Gastroesophageal sphincter (tissue), 3 donors: ENCODE measurements at regions not wholly inside any gene's neighbourhood (a gene's known extent, or its start where the extent isn't known, plus 50 kb on each side); places are given as distances from the start of the nearest gene placed in this dataset.

Experiments used
- EP300 ChIP-seq: sonication (generic); formaldehyde crosslinking; IDR thresholded peaks from one replicate; pipeline ENCODE4 v1.6.1; 2017; ENCODE audit warnings: antibody characterized with exemption, mild to moderate bottlenecking
- TF ChIP-seq, protein P1 (sequence below), 4 experiments: fragments of 200-600 bp in 2 of 4; fragments of 450-650 bp in 2 of 4; sonication (generic) in 1 of 4; IDR thresholded peaks; one replicate each; pipeline ENCODE4 v1.5.1; 2017 to 2019; ENCODE audit warnings: antibody characterized with exemption in 4 of 4, mild to moderate bottlenecking in 2 of 4, moderate library complexity in 2 of 4

DNA sequence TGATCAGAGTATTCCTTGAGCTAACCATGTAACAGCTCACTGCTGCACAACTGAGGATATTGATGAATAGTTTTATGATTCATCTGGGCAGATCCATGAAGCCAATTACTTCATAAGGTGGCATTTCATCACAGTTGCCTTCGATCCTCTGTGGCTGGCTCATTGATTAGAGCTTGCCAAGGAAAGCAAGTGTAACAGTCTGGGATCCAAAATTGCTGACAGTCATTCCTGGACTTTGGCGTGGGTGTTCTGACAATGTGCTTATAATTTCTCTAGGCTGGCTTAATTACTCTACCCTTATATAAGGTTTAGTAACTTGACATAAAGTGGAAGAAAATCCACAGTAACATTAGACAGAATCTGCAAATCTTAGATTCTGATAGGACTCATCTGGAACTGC lies 551.3 kb upstream of the CDH4 start:
- TF ChIP-seq EP300, result no peak
- TF ChIP-seq, protein P1, sequence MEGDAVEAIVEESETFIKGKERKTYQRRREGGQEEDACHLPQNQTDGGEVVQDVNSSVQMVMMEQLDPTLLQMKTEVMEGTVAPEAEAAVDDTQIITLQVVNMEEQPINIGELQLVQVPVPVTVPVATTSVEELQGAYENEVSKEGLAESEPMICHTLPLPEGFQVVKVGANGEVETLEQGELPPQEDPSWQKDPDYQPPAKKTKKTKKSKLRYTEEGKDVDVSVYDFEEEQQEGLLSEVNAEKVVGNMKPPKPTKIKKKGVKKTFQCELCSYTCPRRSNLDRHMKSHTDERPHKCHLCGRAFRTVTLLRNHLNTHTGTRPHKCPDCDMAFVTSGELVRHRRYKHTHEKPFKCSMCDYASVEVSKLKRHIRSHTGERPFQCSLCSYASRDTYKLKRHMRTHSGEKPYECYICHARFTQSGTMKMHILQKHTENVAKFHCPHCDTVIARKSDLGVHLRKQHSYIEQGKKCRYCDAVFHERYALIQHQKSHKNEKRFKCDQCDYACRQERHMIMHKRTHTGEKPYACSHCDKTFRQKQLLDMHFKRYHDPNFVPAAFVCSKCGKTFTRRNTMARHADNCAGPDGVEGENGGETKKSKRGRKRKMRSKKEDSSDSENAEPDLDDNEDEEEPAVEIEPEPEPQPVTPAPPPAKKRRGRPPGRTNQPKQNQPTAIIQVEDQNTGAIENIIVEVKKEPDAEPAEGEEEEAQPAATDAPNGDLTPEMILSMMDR (IDR thresholded peaks at IDR 0.05), result no peak
